NCI-H526 treated with DMSO at 0.1 percent for 48 hours (cell line): ENCODE measurements at regions not wholly inside any gene's neighbourhood (a gene's known extent, or its start where the extent isn't known, plus 50 kb on each side); places are given as distances from the start of the nearest gene placed in this dataset.

ENCODE experiments used
- DNase-seq: peaks from one replicate; lab custom pipeline; 2025; lab: John Stamatoyannopoulos, UW

DNA sequence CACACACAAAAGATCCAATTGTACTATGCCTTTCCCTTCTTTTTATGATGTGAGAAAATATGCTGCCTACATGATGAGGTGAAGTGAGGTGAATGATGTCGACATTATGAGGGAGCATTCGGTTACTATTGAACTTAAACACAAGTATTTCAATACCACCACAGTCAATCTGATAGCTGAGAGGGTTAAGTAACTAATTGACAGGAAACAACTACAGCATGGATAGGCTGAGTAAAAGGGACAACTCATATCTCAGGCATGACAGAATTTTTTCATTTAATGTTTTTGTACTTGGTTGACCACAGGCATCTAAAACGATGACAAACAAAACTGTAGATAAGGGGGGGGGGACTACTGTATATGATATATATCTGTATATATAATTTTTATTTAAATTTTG, 488.9 kb downstream of the SH2D4B start:
- no peak for DNase-seq

DNA sequence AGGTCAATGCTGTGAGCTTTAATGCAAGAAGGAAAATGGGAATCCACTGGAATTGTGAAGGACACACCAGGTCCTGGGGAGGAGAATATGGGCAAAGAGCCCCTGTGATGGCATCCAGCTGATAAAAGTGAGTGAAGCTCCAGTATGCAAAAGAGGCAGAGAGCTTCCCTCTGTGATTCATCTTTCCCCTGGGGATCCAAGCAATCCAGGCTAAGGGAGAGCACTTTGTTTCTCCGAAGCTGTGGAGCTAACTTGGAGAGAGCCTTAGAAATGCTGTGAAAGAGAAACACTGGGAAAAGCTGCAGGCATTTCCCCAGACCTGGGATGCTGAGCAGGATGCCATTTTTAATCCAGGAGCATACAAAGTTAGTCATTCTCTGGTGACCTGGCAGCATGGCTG, 489.5 kb downstream of the SH2D4B start:
- no peak for DNase-seq

DNA sequence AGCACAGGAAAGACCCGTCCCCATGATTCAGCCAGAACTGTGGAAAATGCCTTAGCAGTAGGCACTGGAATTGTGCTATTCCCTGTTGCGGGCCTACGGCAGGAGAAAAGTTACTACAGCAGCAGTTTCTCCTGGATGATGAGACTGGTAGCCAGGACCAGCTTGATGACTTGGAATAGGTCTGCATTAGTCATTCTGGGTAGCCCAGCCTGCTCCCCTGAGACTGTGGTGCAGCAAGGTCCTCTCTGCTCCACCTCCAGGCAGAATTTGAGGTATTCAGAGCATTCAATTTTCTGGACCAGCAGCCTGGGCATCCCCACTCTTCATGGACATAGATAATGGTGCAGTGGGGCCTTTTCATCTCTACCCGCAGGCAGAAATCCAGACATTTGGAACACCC, 490.0 kb downstream of the SH2D4B start:
- no peak for DNase-seq

DNA sequence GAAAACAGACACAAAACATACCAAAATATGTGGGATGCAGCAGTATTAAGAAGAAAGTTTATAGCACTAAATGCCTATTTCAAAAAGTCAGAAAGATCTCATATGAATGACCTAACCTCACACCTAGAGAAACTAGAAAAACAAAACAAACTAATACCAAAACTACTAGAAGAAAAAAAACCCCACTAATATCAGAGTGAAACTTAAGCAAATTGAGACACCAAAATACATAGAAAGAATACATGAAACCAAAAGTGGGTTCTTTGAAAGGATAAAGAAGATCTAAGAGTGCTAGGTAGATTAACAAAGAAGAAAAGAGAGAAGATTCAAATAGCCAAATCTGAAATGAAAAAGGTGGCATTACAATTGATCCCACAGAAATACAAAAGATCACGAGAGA, 494.1 kb downstream of the SH2D4B start:
- no peak for DNase-seq

DNA sequence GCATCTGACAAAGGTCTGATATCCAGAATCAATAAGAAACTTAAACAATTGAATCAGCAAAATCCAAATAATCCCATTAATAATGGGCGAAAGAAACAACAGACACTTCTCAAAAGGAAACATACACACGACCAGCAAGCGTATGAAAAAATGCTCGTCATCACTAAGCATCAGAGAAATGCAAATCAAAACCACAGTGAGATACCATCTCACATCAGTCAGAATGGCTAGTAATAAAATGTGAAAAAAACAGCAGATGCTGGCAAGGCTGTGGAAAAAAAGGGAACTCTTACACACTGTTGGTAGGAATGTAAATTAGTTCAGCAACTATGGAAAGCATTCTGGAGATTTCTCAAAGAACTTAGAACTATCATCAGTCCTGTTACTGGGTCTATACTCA, 496.7 kb downstream of the SH2D4B start:
- DNase-seq = no peak

DNA sequence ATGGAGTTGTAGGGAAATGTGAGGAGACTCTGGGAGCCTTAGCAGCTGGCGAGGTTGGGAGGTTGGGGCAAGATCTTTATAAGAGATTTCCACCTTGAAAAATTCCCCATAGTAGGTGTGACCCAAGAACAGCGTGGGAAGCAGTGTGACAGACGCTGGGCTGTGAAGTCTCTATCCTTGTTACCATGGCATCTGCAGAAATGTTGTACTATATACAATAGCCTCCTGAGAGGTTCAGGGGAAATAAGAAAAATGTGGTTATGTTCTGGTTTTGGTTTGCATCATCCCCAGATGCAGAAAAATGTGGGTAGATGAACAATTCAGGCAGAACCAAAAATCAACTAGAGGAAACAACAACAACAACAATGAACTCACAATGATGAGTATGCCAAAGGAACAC, 498.6 kb downstream of the SH2D4B start:
- no peak for DNase-seq

DNA sequence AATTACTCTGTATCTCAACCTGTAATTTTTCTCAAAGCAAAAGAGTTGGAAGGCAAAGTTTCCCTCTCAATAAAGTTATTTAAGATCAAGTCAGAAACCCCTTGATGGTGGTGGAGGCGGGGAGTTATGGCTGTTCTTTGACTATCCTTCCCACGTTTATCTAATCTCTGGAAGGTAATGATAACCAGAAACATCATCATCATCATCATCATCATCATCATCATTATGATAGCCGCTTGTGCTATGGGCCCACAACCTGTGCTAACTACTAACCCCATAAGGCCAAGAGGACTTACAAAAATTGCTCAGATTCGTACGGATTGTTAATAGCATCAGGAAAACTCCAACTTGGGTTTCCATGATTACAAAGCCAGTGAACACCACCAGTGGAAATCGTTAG, 502.3 kb downstream of the SH2D4B start:
- no peak for DNase-seq

DNA sequence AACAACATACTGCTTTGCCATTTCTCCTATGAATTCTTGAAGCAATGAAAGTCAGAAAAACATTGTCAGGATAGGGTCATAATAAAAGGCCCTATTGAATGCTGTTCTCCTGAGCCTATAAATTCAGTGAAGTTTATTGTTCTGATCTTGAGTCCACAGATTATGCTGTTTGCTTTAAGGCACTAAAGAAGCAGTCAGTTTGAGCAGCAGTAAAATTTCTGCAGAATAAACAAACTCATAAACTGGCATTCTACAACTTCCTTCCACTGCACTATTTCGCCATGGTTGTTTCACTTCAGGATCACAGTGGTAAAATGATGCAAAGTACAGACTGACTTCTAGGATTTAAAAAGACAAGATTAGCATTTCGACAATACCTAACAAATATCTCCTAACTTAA, 503.2 kb downstream of the SH2D4B start:
- DNase-seq = no peak

DNA sequence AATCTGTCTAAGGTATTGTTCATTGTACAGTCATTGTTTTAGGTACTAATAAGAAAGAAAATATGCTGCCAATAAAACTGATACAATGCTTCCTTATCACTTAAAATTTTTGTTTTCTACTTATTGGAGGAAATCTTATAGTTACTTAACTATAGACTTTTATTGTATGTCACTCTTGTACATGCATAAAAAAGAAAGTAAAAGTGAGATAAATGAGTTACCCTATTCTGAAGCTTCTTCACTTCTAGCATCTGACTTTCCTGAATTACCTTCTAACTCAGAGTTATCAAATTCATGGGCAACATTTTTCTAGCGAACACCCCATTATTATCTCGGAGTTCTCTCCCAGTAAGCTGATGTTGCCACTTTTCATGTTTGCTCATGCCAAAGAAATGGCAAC, 504.9 kb downstream of the SH2D4B start:
- DNase-seq = no peak

DNA sequence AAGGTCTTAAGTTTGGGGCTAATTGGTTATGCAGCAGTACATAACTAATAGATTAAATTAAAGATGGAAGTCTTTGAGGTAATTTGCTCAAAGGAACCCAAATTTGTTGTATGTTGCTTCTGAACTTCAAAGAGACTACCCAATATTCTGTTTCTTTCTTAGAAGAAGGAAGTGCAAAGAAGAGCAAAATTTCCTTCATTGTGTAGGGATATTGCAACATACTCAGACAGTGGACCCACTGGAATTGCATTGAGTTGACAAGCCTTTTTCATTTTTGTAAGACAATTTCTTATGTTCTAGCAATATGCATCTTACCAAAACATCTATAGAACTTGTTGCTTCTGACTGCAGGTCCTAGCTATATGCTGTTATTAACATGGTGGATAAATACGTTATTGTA, 527.8 kb downstream of the SH2D4B start:
- no peak for DNase-seq

DNA sequence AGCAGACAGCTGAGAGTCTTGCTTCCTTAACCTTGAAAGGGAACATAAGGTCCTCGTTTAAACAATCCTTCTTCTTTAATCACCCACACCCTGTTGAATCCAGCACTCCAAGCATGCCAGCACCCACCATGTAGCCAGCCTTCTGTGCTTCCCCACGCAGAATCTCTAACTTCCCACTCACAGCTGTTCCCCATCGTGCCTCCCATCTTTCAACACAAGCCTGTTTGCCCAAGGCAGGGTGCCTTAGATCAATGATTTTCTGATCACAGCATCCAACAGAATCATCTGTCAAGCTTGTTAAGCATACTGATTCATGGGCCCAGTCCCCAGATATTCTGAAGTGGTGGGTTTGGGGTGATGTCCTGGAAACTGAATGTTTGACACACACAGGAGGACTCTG, 530.8 kb downstream of the SH2D4B start:
- DNase-seq = no peak

DNA sequence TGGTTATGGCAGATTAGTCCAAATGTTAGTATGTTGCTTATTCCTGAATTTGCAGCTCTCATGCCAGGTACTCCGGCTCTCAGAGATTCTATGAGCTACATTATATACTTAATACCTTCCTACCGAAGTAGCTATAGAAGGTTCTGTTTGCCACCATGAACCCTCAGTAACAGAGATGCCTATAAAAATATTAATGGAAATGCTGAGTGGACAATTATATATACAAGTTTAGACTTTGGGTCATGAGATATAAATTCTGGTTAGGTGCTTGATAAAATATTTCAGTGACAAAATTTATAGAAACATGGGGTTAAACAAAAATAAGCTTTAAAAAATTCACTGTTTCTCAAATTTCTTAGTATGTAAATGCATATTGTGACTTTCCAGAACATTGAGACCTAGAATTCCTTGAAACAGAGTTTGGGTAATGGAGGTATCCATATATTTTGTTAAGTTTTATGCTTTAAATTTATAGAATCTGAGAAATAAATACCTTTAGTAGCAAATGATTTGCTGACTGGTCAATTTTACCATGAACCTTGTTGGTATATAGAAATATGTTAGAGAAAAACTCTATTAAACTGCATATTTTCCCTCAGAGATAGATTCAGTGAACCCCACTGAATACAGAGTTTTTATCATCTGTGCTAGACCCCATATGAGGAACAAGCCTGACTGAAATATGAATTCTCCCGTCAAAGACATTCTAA, 533.5 kb downstream of the SH2D4B start:
- DNase-seq = no peak

DNA sequence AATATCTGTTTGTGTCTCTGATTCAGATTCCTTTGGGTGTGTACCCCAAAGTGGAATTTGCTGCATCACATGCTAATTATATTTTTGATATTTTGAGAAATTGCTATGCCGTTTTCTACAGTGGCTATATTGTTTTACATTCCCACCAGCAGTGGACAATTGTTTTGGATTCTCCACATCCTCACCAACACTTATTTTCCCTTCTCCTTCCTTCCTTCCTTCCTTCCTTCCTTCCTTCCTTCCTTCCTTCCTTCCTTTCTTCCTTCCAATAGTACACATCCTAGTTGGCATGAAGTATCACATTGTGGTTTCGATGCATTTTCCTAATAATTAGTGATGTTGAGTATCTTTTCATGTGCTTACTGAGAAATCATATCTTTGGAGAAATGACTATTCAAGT, 535.5 kb downstream of the SH2D4B start:
- DNase-seq = no peak

DNA sequence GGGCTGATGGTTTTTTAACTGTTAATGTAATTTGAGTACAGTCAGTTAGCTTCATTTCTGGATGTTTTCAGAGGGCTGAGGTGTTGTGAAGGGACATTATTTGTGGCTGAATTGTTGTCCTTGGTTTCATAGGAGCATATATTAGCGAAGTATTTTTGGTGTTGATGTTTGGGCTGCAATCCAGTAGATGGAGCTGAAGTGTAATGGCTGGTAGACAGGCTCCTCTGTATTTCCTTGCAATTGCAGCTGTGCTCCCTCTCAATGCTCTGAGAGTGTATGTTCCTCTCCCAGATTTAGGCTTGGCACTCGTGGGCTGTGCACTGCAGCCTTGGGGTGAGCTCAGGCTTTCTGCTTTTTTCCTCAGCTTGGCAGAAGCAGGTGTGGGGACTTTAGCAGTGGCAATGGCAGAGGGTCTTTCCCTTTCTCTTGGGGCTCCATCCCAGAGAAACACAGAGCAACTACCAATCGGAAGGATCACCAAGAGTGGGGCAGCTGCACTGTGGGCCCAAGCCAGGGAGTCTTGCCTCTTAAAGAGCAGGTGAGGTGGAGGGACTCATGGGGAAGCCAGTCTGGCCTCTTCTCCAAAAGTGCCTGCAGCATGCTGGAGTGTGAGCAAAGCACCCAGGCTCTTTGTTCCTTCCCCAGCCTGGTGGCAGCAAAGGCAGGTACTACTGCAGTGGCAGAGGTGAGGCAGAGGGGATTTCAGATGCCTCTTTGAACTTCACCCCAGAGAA, 544.4 kb downstream of the SH2D4B start:
- no peak for DNase-seq

DNA sequence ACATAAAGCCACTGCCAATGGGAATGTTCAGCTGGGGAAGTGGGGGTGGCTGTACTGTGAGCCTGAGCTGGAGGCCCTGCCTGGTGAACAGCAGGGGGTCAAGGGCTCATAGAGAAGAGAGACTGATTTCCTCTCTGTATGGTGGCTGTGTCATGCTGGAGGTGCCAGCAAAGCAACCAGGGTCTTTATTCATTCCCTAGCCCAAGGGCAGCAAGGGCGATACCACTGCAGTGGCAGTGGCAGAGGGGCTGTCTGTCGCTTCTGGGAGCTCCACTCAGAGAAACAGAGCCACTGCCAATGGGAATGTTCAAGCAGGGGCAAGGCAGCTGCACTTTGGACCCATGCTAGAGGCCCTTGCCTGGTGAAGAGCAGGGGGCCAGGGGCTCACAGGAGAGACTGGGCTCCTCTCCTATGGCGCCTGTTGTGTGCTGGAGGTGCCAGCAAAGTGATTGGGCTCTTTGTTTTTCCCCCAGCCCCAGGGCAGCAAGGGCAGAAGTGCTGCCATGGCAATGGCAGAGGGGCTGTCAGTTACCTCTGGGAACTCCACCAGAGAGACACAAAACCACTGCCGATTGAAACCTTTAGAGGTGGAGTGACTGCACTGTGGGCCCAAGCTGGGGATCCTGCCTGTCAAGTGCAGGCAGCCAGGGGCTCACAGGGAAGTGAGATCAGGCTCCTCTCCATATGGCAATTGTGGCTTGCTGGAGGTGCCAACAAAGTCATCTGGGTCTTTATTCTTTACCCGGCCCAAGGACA, 545.1 kb downstream of the SH2D4B start:
- DNase-seq = no peak

DNA sequence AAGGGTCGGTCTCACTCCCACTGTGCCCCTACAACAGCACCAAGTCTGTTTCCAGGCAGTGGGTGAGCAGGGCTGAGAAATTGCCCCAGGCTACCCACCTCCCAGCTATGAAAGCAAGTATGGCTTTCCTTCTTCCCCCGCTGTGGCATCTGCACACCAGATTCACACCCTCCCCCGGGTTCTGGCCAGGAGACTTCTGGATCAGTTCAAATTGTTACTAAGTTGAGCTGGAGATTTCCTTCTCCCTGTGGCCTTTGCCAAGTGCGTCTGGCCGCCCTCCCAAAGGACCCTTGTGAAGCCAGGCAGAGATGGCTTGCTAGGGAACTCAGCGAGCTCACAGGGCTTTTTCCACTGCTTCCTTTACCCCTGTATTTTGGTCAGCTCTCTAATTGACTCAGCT, 555.4 kb downstream of the SH2D4B start:
- no peak for DNase-seq

DNA sequence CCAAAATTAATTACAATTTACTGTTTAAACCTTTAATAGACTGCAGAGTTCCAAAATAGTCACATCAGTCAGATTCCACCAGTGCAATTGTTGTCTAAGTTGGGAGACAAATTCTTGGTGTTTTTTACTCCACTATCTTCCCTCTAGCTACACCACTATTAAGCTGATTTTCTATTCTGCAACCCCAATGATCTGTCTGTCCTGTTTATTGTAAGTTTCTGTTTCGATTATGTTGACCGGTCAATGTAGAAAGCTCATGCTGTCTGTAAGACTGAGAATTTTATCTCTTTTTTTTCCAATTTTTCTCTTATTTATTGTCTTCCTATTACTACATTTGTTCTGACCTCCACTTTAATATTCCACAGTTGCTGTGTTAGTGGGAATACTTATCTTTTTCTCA, 557.5 kb downstream of the SH2D4B start:
- DNase-seq = no peak

DNA sequence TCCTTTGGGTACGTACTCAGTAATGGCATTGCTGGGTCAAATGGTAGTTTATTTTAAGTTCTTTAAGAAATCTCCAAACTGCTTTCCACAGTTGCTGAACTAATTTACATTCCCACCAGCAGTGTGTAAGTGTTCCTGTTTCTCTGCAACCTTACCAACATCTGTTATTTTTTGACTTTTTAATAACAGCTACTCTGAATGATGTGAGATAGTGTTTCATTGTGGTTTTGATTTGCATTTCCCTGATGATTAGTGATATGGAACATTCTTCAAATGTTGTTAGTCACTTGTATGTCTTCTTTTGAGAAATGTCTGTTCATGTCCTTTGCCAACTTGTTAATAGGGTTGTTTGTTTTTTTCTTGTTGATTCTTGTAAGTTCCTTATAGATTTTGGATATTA, 558.9 kb downstream of the SH2D4B start:
- no peak for DNase-seq

DNA sequence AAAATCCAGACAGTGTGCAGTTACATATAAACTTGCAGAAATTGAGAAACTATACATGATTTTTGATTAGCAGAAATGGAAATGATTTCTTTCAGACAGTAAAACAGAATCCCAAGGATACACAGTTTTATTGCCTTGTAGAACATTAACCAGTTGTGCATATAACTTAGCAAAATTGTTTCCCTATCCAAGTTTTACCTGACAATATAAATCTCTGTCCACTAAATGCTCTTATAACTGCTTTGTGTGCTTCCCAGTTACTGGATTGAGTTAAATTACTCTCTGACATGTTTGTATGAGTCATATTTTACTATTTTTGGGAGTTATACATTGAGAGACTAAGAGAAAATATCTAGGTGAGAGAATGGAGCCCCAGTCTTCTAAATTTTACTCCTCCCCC, 563.4 kb downstream of the SH2D4B start:
- no peak for DNase-seq

DNA sequence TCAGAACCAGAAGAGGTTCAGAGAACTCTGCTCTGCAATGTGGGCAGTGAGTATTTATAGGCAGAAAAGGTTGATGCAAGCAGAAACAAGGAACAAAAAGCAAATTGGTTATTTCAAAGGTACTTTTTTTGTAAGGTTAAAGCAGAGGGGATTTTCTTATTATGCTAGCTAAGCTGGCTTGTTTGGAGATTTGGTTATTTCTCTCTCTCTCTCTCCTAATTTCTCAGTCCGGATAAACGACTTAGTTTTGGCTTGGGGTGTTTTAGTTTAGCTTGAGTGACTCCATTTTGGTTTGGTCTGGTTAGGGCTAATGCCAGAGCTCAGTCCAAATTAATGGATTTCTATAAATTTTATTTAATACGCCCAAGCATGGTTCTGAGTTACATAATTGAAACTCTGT, 566.8 kb downstream of the SH2D4B start:
- no peak for DNase-seq

DNA sequence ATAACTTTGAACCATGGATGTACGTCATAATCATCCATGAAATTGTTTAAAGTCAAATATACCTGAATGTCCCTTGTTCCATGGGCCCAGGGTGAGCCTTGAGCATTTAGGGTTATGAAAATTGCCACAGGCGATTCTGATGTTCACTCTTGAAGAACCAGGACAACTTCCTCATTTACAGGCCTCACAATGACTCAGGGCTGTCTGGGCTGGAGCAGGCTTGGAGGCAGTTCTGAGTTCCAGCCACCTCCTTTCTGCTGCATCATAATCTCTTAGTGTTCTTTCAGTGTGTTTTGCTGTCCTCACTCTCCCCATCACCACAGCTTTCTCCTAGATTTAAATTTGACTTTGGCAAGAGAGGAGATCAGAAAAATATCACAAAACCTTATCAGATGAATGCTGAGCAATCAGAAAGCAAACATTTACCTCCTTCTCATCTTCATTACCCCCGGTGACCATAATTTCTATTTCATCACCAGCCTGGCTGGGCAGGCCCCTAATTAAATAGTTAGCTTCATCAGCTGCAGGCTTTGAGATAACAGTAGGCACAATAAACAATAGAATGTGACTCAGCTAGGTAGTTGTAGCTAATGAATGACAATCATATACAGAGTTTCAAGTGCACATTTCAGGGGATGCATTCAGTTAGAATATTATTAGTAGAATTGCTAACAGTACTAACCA, 571.0 kb downstream of the SH2D4B start:
- no peak for DNase-seq

DNA sequence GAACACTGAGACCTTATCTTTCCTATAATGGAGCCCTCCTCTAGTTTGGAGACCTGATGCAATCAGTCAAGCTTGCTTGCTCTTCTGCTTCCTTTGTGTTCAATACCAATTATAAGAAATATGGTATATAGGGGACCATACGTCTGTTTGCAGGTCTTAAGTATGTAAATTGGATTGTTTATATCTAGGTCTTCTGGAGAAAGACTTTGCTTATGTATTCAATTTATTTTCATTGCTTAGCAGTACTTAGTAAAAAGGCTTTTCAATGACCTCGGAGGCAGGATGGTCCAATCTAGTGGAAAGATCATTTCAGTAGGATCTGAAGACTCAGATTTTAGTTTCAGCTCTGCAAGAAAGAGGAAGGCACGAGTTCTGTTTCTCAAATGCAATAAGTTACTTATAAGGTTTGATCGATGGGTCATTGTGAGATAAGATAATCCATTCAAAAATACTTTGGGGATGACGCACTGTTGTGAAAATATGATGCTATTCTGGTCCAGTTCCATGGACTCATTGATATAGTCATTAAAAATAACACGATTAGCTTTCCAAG, 571.6 kb downstream of the SH2D4B start:
- DNase-seq = no peak
